ENCODE measurements at regions not wholly inside any gene's neighbourhood (a gene's known extent, or its start where the extent isn't known, plus 50 kb on each side); places are given as distances from the start of the nearest gene placed in this dataset.

DNA sequence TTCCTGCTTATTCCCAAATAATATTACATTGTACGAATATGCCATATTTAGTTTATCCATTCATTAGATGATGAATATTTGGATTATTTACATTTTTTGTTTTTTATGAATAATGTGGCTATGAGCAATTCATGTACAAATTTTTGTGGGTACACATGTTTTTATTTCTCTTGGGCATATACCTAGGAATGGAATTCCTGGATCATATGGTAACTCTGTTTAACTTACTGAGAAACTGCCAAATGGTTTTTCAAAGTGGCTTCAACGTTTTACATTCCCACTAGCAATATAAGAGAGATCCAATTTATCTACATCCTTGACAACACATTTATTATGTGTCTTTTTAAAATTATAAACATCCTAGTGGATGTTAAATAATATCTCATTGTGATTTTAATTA, 362.0 kb upstream of the TMCO5A start:
- H3K4ac ChIP-seq (ENCODE audit: low read depth, low read length), result no peak overlapping the region
- H3K4me1 ChIP-seq (ENCODE audit: control insufficient read depth in 1 of 2, insufficient read depth in 2 of 2, low read length in 2 of 2), result peaks cover 0 to 2% of the 10 kb centered on the region in 2 experiments
- no peaks in the 10 kb centered on the region for H3K79me1 ChIP-seq (ENCODE audit: low read length)
- H4K8ac ChIP-seq (ENCODE audit: low read depth, low read length), result no peak overlapping the region
- H2AK5ac ChIP-seq (ENCODE audit: low read length), result no peak overlapping the region
- no peaks in the 10 kb centered on the region for H3K27me3 ChIP-seq (ENCODE audit: insufficient read depth, low read length)
- H2AFZ ChIP-seq (ENCODE audit: insufficient read depth, low read length, poor library complexity), result no peak overlapping the region
- no CpG with 5 or more reads among the region's 2 CpGs for WGBS (ENCODE audit: extremely low coverage, insufficient coverage, insufficient read length)
- no peak overlapping the region for H3K4me2 ChIP-seq (ENCODE audit: low read length)
- no peak for DNase-seq
- no peak overlapping the region for H4K12ac ChIP-seq (ENCODE audit: low read depth, low read length)
- no peak overlapping the region for H3K18ac ChIP-seq (ENCODE audit: low read length)
- H3K36me3 ChIP-seq (ENCODE audit: control insufficient read depth in 1 of 2, insufficient read depth in 2 of 2, low read length in 2 of 2), result no peaks in the 10 kb centered on the region
- H3K14ac ChIP-seq (ENCODE audit: low read length), result no peak overlapping the region
- H3K79me2 ChIP-seq (ENCODE audit: control insufficient read depth, insufficient read depth, low read length, poor library complexity), result no peaks in the 10 kb centered on the region
- no peak overlapping the region for H3K27ac ChIP-seq (ENCODE audit: low read depth, low read length)
- no peak overlapping the region for H3K23ac ChIP-seq (ENCODE audit: low read length)
- no peaks in the 10 kb centered on the region for H3K9me3 ChIP-seq (ENCODE audit: insufficient read depth, low read depth, low read length)
- no peak overlapping the region for H2BK12ac ChIP-seq (ENCODE audit: low read length)
- no peak overlapping the region for H4K91ac ChIP-seq (ENCODE audit: low read depth, low read length)
- H2BK120ac ChIP-seq (ENCODE audit: insufficient read depth, low read length, poor library complexity), result no peak overlapping the region
- no peak overlapping the region for H2BK5ac ChIP-seq (ENCODE audit: low read depth, low read length, poor library complexity)
- no peak overlapping the region for H3K9ac ChIP-seq (ENCODE audit: low read length)
- no peak overlapping the region for H3K4me3 ChIP-seq (ENCODE audit: low read depth, low read length)

DNA sequence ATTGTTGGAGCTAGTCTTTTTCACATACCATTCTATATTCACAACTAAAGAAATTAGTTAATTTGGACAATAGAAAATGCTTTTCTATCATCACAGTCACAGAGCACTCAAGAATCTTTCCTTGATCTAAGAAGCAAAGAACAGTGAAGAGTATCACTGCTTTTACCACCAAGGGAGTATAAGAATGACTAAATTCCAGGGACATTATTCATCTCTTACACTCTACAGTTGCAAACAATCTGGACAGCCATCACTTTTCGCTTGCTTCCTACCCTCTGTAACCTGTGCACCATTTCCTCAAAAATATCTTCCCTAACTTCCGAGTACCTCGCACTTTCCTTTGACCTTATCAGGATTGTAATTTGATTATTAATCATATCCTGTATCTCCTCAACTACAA, 359.5 kb upstream of the TMCO5A start:
- H2AK5ac ChIP-seq (ENCODE audit: low read length), result no peak overlapping the region
- H3K27me3 ChIP-seq (ENCODE audit: insufficient read depth, low read length), result no peaks in the 10 kb centered on the region
- no peak overlapping the region for H3K4ac ChIP-seq (ENCODE audit: low read depth, low read length)
- no peak overlapping the region for H2BK12ac ChIP-seq (ENCODE audit: low read length)
- no peak overlapping the region for H3K18ac ChIP-seq (ENCODE audit: low read length)
- no peak overlapping the region for H2BK120ac ChIP-seq (ENCODE audit: insufficient read depth, low read length, poor library complexity)
- no peaks in the 10 kb centered on the region for H3K79me1 ChIP-seq (ENCODE audit: low read length)
- no peak overlapping the region for H3K14ac ChIP-seq (ENCODE audit: low read length)
- H2AFZ ChIP-seq (ENCODE audit: insufficient read depth, low read length, poor library complexity), result no peak overlapping the region
- no peak overlapping the region for H2BK5ac ChIP-seq (ENCODE audit: low read depth, low read length, poor library complexity)
- H3K27ac ChIP-seq (ENCODE audit: low read depth, low read length), result no peak overlapping the region
- no peak overlapping the region for H3K4me2 ChIP-seq (ENCODE audit: low read length)
- H4K91ac ChIP-seq (ENCODE audit: low read depth, low read length), result no peak overlapping the region
- DNase-seq, result peak in 1 of 2 donors; percentile 26
- H3K79me2 ChIP-seq (ENCODE audit: control insufficient read depth, insufficient read depth, low read length, poor library complexity), result no peaks in the 10 kb centered on the region
- no peak overlapping the region for H4K12ac ChIP-seq (ENCODE audit: low read depth, low read length)
- no peak overlapping the region for H3K9ac ChIP-seq (ENCODE audit: low read length)
- no peak overlapping the region for H3K4me3 ChIP-seq (ENCODE audit: low read depth, low read length)
- no peaks in the 10 kb centered on the region for H3K36me3 ChIP-seq (ENCODE audit: control insufficient read depth in 1 of 2, insufficient read depth in 2 of 2, low read length in 2 of 2)
- H4K8ac ChIP-seq (ENCODE audit: low read depth, low read length), result no peak overlapping the region
- WGBS (ENCODE audit: extremely low coverage, insufficient coverage, insufficient read length), result no CpG with 5 or more reads among the region's 3 CpGs
- no peak overlapping the region for H3K23ac ChIP-seq (ENCODE audit: low read length)
- peaks cover 0 to 2% of the 10 kb centered on the region in 2 experiments for H3K4me1 ChIP-seq (ENCODE audit: control insufficient read depth in 1 of 2, insufficient read depth in 2 of 2, low read length in 2 of 2)
- no peaks in the 10 kb centered on the region for H3K9me3 ChIP-seq (ENCODE audit: insufficient read depth, low read depth, low read length)

DNA sequence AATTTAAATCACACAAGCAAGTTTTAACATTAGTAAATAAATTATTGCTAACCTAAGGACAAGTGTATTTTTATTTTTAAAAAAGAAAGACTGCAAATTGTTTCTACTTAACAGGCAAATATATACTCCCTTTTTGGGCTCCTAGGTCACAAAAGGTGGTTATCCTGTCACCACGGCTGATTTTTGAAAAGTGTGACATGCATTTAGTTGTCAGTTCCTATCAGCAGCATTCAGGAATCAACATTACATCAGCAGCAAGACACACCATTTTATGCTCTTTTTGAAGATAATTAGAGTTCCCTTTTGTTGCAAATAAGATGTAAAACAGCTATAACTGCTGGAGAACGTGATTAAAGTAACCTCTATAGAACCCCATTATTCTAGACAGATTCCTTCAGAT, 357.5 kb upstream of the TMCO5A start:
- no peak overlapping the region for H3K18ac ChIP-seq (ENCODE audit: low read length)
- H3K4me1 ChIP-seq (ENCODE audit: control insufficient read depth in 1 of 2, insufficient read depth in 2 of 2, low read length in 2 of 2), result peaks cover 0 to 2% of the 10 kb centered on the region in 2 experiments
- H2BK5ac ChIP-seq (ENCODE audit: low read depth, low read length, poor library complexity), result no peak overlapping the region
- peaks cover under 1% of the 10 kb centered on the region for H3K9me3 ChIP-seq (ENCODE audit: insufficient read depth, low read depth, low read length)
- H3K79me2 ChIP-seq (ENCODE audit: control insufficient read depth, insufficient read depth, low read length, poor library complexity), result no peaks in the 10 kb centered on the region
- H2BK12ac ChIP-seq (ENCODE audit: low read length), result no peak overlapping the region
- H3K4me3 ChIP-seq (ENCODE audit: low read depth, low read length), result no peak overlapping the region
- H2BK120ac ChIP-seq (ENCODE audit: insufficient read depth, low read length, poor library complexity), result no peak overlapping the region
- H3K4me2 ChIP-seq (ENCODE audit: low read length), result no peak overlapping the region
- H3K4ac ChIP-seq (ENCODE audit: low read depth, low read length), result no peak overlapping the region
- H3K23ac ChIP-seq (ENCODE audit: low read length), result no peak overlapping the region
- no peak overlapping the region for H2AFZ ChIP-seq (ENCODE audit: insufficient read depth, low read length, poor library complexity)
- no peak overlapping the region for H4K8ac ChIP-seq (ENCODE audit: low read depth, low read length)
- no peak for DNase-seq
- H3K27ac ChIP-seq (ENCODE audit: low read depth, low read length), result no peak overlapping the region
- no peaks in the 10 kb centered on the region for H3K36me3 ChIP-seq (ENCODE audit: control insufficient read depth in 1 of 2, insufficient read depth in 2 of 2, low read length in 2 of 2)
- no peak overlapping the region for H2AK5ac ChIP-seq (ENCODE audit: low read length)
- H3K27me3 ChIP-seq (ENCODE audit: insufficient read depth, low read length), result no peaks in the 10 kb centered on the region
- H3K79me1 ChIP-seq (ENCODE audit: low read length), result no peaks in the 10 kb centered on the region
- H4K91ac ChIP-seq (ENCODE audit: low read depth, low read length), result no peak overlapping the region
- no peak overlapping the region for H4K12ac ChIP-seq (ENCODE audit: low read depth, low read length)
- no peak overlapping the region for H3K9ac ChIP-seq (ENCODE audit: low read length)
- WGBS (ENCODE audit: extremely low coverage, insufficient coverage, insufficient read length), result no CpG with 5 or more reads among the region's 2 CpGs
- no peak overlapping the region for H3K14ac ChIP-seq (ENCODE audit: low read length)

DNA sequence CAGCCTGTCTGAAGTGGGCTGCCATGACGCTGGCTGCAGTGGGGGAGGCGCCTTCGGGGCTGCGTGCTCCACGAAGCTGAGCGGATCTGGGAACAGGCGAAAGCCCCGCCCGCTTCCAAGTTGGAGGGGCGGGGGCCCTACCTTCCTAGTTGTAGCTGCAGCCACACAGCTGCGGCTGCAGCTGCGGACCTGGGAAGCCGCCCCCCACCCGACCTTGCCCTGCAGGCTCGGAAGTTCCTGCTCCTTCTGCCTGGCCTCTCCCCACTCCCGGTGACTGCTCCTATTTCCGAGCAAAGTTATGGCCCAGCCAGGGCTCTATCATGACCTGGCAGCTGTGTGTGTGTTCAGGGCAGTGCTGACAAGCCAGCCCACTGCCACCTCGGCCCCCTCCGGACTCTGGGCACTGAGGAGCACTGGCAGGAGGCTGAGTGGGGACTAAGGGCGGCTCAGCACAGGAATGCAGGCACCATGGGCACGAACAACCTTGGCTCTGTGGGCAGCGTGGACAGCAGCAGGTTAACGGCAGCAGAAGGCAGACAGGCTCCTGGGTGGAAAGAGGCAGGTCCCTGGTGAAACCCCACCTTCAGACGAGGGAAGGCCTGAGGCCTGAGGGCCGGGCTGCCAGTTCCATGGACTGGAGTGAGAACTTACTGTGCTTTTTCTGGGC, 352.4 kb upstream of the TMCO5A start:
- H3K79me2 ChIP-seq (ENCODE audit: control insufficient read depth, insufficient read depth, low read length, poor library complexity), result no peaks in the 10 kb centered on the region
- no peak overlapping the region for H2AK5ac ChIP-seq (ENCODE audit: low read length)
- no peak overlapping the region for H4K8ac ChIP-seq (ENCODE audit: low read depth, low read length)
- H3K9ac ChIP-seq (ENCODE audit: low read length), result no peak overlapping the region
- no peaks in the 10 kb centered on the region for H3K36me3 ChIP-seq (ENCODE audit: control insufficient read depth in 1 of 2, insufficient read depth in 2 of 2, low read length in 2 of 2)
- no peak overlapping the region for H2BK5ac ChIP-seq (ENCODE audit: low read depth, low read length, poor library complexity)
- no peak overlapping the region for H3K23ac ChIP-seq (ENCODE audit: low read length)
- no peaks in the 10 kb centered on the region for H3K27me3 ChIP-seq (ENCODE audit: insufficient read depth, low read length)
- H3K4ac ChIP-seq (ENCODE audit: low read depth, low read length), result no peak overlapping the region
- peaks cover 9% of the 10 kb centered on the region for H3K9me3 ChIP-seq (ENCODE audit: insufficient read depth, low read depth, low read length)
- no peak for DNase-seq
- H2AFZ ChIP-seq (ENCODE audit: insufficient read depth, low read length, poor library complexity), result no peak overlapping the region
- no peaks in the 10 kb centered on the region for H3K4me1 ChIP-seq (ENCODE audit: control insufficient read depth in 1 of 2, insufficient read depth in 2 of 2, low read length in 2 of 2)
- no peak overlapping the region for H3K27ac ChIP-seq (ENCODE audit: low read depth, low read length)
- no peak overlapping the region for H3K18ac ChIP-seq (ENCODE audit: low read length)
- no peak overlapping the region for H2BK120ac ChIP-seq (ENCODE audit: insufficient read depth, low read length, poor library complexity)
- H3K14ac ChIP-seq (ENCODE audit: low read length), result no peak overlapping the region
- H3K79me1 ChIP-seq (ENCODE audit: low read length), result no peaks in the 10 kb centered on the region
- no peak overlapping the region for H3K4me2 ChIP-seq (ENCODE audit: low read length)
- no peak overlapping the region for H4K12ac ChIP-seq (ENCODE audit: low read depth, low read length)
- H4K91ac ChIP-seq (ENCODE audit: low read depth, low read length), result no peak overlapping the region
- peak overlapping the region; percentile 28 for H3K4me3 ChIP-seq (ENCODE audit: low read depth, low read length)
- H2BK12ac ChIP-seq (ENCODE audit: low read length), result no peak overlapping the region
- WGBS (ENCODE audit: extremely low coverage, insufficient coverage, insufficient read length), result no CpG with 5 or more reads among the region's 25 CpGs

Measured in trophoblast cell (in vitro differentiated cells and primary cell).